ENCODE measurements at regions not wholly inside any gene's neighbourhood (a gene's known extent, or its start where the extent isn't known, plus 50 kb on each side); places are given as distances from the start of the nearest gene placed in this dataset.

DNA sequence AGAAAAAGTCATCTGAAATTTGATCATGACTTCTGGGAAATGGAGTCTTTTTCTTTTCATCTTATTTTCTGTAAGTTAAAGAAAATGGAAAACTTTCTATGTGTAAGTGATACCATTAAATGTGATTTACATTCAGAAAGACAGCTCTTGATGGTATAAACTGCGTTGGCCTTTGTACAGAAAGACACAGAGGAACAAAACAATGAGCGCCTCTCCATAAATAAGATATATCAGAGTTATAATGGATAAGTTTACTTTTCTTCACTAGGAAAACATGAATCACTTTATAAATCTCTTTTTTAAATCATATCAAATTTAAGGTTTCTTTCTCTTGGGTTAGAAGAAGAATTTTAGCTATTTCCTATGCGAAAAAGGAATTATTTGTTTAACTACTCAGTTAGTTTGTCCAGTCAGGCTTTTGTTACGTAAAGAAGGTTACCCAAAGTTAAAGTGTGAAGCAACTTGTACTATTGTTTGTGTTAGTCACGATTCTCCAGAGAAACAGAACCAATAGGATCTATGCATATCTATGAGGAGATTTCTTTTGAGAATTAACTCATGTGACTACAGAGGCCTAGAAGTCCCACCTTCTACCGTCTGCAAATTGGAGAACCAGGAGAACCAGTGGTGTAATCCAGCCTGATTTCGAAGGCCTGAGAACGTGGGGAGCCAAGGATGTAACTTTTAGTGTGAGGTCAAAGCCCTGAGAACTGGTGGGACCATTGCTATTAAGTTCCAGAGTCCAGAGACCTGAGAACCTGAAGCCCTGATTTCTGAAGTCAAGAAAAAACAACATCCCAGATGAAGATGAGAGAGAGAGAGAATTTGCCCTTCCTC, 295.4 kb upstream of the KCNJ16 start:
- DNase-seq: no peak

DNA sequence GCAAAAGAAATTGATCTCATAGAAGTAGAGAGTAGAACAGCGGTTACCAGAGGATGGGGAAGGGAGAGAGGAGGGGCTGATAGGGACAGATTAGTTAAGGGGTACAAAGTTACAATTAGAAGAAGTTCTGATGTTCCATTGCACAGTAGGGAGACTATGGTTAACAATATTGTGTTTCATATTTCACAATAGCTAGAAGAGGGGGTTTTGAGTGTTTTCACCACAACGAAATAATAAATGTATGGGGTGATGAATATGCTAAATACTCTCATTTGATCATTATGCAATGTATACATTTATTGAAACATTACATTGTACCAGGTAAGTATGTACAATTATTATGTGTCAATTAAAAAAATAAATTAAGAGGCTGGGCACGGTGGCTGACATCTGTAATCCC, 291.2 kb upstream of the KCNJ16 start:
- DNase-seq: no peak

DNA sequence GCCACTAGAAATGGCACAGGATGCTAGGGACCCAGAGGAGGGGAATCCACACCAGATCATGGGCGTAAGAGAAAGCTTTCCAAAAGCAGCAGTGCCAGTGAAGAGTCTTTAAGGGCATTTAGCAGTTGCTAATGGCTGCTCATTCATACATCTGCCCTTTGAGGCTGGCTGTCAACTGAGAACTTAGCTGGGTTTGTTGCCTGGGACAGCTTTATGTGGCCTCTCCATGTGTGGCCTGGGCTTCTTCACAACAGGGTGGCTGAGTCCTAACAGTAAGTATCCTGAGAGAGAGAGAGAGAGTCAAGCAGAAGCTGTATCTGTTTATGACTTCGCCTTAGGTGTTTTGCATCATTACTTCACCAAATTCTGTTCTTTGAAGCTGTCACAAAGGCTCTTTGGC, 286.1 kb upstream of the KCNJ16 start:
- no peak for DNase-seq

DNA sequence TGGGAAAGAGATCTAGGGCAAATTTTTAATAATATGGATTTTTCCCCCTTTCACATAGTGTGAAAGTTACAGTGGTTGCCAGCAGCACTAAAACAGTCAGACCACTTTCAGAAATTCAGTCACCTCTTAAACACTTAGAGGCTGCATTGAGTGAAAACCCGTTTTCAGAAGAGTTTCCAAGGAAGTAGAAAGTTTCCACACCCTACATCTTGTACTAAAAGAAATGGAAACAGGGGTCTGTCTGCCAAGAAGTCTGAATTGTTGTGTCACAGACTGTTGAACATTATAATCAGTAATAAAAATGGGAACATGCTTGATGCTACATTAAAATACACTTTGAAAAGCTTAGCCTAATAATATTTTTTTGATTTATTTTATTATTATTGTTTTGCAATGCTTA, 278.9 kb upstream of the KCNJ16 start:
- no peak for DNase-seq

DNA sequence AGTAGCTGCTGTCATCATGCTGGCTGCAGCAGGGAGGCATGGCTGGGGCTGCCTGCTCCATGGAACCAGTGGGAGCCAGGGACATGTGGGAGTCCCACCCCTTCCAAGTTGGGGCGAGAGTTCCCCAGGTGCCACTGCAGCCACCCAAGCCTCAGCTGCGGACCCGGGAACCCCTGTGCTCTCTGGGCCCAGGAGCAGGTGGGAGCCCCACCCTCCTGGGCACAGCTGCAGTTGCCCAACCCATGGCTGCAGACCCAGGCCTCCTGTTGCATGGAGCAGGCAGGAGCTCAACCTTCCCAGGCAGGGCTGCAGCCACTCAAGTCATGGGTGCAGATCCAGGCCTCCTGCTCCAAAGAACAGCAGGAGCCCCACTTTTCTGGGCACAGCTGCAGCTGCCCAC, 274.2 kb upstream of the KCNJ16 start:
- no peak for DNase-seq

DNA sequence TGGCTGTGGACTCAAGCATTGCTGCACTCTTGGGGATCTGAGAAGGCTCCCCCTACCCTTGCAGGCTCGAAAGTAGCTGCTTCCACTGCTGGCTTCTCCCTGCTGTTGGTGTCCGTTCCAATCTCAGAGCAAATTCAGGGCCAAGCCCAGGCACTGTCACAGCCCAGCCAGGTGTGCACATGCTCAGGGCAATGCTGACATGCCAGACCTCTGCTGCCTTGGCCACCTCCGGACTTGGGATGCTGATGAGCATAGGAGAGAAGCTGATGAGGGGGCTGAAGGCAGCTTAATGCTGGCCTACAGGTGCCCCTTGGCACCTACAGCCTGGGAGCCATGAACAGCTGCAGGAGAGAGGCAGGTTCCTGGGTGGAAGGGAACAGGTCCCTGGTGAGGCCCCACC, 273.7 kb upstream of the KCNJ16 start:
- no peak for DNase-seq

DNA sequence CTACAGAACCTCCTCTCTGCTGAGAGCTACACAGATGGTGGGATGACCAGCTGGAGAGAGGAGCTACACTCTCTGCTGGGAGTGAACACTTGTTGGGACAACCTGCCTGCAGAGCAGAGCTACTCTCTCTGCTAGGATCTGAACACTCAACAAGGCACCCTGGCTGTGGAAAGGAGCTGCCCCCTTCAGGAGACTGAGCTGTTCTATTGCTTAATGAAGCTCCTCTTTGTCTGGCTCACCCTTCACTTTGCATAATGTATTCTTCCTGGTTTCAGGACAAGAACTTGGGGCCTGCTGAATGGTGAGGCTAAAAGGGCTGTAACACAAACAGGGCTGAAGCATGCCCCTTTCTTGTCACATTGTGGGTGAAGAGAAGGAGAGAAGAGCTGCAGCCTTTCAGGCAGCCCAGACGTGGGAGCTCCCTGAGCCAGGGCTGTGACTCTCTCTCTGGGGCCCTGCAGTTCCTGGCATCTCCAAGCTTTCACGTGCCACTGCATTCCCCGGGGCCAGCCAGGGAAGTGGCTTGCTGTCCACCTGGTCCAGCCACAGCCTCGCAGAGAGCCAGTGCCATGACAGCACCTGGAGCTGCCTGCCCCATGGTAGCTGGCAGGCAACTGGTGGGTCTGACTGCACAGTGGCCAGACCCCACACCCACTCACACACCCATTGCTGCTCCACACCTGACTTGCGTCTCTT, 272.8 kb upstream of the KCNJ16 start:
- DNase-seq: no peak

DNA sequence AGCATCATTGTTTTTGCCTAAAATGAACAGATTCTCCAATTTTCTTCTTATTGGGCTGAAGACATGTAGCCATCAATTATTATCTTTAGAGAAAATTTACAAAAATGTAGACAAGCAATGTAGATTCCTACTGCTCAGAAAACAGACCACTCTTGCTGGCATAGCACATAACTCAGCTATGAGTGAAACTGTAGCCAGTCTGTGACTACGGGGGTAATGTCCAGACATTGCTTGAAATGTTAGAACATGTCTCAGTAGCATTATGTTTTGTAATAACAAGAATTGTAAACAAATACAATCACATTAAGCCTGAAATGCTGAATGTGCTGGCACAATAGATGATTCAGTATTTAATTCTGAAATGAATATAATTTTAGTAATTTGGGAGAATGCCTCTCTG, 265.7 kb upstream of the KCNJ16 start:
- no peak for DNase-seq

DNA sequence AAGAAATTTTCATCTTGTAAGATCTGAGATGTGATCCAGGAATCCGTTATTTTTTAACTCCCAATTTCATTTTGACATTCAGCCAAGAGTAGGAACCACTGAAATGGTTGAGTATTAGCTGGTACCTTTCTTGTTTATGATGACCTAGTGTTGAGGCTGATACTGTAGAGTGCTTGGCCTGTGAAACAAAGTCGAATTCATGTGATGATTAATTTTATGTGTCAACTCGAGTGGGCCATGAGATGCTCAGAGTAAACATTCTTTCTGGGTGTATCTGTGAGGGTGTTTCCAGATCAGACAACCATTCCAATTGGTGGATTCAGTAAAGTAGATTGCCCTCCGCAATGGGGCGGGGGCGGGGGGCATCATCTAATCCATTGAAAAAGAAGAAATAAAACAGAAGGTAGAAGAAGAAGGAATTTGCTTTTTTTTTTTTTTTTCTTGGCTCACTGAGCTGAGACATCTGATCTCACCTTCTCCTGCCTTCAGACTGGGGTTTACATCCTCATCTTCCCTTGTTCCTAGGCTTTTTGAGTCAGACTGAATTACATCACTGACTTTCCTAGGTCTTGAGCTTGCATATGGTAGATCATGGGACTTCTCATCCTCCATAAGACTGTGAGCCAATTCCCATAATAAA, 264.6 kb upstream of the KCNJ16 start:
- DNase-seq: no peak

DNA sequence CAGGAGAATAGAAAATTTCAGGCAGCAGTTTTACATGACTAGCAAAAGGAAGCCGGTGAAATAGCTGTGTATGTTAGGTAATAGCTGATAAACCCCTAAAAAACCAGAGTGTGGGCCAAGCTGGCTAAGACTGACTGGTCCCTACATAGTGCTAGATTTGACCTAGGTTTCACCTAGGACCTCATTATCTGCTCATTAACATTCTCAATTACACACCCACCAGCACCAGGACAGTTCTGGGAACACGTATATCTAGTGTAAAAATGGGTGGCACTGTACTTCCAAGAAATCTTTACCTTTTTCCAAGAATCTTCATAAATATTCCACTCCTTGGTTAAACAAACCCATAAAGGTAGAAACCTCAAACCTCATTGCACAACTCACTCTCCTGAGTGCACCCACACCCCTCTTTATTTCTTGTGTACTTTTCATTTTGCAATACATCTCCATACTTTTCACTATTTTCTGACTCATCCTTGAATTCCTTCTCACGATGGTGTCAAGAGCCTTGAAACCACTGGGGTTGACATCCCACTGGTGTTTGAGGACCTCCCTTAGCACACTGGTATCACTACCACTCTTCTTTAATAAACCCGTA, 262.7 kb upstream of the KCNJ16 start:
- no peak for DNase-seq

DNA sequence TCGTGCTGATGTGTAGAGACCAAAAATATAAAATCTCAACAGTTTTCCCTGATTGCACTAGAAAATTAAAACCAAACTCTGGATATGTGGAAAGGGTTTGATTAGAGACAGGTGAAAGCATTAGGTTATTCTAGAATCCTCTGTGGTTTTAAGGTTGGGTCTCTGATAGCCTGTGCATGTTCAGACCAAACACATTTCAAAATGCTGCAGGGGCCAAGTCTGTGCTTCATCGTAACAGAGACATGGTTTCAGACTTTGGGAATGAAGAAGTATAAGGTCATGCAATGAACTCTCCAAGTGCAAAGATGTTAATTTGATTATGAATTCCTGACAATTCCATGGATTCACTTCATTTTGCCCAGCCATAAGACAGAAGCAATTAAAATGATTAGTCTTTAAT, 261.0 kb upstream of the KCNJ16 start:
- no peak for DNase-seq

DNA sequence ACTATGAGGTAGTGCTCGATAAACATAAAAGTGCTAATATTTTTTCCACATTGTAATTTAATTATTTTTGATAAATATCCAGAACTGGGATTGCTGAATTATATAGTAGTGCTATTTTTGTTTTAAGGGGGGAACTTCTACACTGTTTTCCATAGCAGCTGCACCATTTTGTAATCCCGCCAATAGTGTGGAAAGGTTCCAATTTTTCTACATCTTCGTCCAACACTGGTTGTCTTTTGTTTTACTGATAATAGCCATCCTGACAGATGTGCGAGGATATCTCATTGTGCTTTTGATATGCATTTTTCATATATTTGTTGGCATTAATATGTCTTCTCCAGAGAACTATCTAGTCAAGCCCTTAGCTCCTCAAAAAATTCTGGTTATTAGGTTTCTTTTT, 259.6 kb upstream of the KCNJ16 start:
- no peak for DNase-seq

DNA sequence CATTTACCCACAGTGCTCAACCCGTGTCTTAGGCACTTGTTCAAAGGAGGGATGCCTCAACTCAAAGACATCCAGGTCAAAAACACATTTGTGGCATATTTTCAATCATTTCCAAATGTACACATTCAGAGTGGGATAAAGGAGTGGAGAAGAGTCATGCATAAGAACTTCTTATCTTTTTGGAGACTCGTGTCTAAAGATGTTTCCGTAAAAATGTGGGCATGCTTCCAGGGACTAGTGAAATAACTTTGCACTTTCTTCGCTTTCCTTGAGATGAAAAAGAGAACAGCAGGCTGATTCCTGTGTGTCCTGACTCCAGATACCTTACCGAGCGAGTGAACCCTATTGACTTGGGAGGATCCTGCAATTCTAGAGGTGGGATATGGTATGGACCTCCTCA, 256.6 kb upstream of the KCNJ16 start:
- DNase-seq: no peak

DNA sequence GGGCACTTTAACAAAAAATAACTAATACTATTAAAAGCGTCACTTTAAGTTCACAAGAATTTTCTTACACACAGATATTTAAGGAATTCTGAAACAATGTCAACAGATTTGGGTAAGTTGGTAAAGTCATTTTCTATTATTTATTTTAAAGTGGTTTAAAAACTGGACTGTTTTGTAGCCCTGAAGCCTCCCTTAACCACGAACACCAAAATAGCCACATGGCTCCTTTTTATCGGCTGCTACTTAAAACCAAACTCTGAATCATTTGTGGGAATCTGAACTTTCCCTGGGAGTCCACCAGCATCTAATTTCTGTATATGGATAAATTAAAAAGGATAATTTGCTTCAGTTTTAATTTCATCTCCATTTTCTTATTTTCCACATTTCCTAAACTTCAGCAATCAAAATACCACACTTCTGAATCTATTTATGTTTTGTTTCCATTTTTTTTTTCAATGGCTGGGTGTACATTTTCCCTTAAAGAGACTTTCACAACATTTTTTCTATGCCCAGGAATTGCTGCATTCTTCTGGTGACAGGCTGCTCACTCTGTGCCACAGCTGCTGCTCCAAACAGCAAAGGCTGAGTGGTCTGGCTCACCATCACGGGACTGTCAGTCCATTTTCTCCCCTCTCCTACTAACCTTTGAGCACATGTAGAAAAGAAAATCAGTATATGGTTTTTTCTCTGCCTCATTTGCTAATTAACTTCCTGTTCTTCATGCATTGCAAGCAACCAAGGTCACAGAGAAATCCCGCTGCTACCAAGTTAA, 255.5 kb upstream of the KCNJ16 start:
- DNase-seq: no peak

DNA sequence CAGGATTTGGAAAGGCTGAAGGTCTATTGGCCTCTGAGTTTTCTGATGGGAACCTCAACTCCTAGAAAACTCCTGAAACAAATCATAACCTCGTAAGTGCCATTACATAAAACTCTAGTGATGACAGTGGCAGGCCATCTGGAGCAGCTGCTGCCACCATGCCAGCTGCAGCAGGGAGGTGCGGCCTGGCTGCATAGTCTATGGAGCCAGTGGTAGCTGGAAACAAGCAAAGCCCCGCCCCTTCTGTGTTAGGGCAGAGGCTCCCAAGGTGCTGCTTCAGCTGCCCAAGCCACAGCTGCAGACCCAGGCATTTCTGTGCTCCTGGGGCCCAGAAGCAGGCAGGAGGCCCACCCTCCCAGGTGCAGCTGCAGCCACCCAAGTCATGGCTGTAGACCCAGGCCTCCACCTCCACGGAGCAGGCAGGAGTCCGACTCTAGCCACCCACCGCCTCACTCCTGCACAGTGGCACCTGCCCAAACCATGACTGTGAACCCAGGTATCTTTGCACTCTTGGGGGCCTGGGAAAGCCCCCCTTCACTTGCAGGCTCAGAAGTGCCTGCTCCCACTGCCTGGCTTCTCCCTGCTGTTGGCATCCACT, 254.1 kb upstream of the KCNJ16 start:
- no peak for DNase-seq

DNA sequence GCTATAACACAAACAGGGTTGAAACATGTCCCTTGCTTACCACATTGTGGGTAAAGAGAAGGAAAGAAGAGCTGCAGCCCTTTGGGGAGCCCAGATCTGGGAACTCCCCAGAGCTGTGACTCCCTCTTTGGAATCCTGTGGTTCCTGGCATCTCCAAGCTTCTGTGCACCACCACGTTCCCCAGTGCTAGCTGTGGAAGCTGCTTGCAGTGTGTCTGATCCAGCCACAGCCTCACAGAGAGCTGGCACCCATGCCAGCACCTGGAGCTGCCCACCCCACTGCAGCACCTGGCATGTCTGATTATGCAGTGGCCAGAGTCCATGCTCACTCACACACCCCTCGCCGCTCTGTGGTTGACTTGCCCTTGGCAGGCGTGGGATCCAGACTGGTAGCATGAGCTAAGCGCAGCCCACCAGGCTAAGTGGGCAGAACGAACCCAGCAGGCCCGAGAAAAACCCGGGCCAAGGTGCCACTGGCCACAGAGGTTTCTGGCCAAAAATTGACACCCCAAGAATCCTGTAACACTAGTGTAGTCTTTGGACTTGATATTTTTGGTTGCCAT, 252.6 kb upstream of the KCNJ16 start:
- DNase-seq: no peak

DNA sequence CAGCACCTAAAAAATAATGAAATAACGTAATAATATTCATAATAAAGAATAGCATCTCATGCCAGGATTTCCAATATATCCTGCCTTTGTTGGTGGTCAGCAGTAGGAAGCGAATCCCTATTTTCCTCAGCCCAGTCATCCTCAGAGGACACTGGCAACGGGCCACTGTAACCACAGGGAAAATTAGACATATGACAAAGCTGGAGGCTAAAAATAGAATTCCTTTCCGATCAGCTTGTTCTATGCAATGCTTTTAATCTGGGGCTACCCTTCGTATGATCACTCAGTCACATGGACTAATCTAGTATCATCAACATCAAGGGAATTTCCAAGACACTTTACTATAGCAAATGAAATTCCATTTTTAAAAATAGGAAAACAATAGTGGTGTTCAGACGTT, 246.9 kb upstream of the KCNJ16 start:
- no peak for DNase-seq

DNA sequence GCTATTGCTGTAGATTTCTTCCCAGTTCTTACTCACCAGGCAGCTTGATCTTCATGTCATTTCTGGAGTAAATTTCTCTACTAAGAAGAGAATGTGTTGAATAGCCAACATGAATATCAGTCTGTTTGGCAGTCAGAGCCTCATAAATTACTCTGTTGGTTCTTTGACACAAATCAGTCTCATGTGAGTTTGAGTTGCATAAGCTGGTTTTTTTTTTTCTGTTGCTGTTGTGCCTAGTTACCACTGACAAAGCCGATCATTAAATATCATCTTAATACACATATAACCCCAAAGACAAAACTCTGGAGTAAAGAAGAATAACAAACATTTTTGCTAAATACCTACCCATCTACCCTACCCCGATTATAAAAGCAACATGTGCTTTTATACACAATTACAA, 240.5 kb upstream of the KCNJ16 start:
- DNase-seq: no peak

DNA sequence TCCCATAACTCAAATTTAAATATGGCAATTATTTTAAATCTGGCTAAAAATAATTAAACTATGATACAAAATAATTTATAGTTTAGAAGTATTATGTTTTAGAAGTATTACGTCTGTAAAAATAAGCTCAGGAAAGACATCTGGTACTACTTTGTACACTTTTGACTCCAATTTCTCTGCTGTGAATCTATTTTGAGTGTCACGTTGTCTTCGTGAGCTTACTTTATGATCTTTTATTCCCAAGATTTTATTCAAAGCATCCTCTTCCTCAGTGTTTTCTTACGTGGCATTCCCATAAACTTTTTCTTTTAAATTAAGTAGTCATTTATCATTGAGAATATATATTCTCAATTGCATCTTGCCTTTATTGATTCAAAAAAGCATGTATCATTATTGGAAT, 223.3 kb upstream of the KCNJ16 start:
- no peak for DNase-seq

DNA sequence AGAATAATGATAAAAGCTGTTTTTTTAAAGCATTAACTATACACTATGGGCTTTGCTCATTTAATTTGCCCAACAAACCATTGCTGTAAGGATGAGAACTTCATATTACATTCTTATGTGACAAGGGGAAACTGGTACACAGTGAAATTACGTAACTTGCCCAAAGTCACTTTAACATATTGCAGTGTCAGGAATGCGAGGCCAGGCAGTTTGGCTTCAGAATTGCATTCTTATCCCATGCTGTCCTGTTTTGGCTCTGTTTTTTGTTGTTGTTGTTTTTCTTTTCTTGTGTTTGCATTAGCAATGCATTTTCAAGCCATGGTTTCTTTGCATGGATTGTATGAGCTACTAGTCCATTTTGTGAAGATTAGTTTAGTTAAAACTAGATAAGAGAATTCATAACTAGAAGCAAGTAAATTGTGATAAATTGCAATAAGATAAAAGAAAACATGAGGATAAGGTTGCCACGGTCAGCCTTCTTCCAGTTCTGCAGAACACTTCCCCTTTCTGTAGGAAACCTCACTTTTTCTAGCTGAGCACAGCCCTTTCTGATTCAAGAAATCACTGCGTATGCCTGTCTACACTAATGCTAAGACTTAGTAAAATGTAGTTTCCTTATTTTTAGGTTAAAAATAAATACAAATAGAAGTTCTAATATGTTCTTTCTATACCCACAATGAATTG, 221.3 kb upstream of the KCNJ16 start:
- DNase-seq: no peak

DNA sequence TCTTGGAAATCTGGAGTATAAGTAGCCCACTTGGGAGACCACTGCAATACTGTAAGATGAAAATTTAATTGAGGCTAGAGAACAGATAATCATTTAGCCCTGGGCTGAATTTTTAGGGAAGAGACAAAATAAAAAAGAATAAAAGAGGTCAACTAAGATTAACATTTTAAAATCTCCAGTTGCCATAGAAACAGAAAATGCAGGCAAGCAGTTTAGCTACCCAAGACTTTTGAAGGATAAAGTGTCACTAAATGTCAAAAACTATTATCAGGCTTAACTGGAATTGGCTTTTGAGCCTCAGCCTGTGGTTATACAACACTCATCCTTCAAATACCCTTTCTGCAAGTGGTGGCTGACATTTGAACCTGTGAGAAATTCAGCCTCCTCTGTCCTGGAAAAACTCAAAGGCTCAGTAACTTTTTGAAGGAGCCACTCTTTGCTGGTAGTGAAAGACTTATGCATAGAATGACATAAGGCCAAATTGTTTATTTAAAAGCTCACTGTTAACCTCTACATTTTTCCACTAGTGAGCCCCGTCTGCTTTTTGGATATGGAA, 220.7 kb upstream of the KCNJ16 start:
- DNase-seq: no peak

Measured in retina (tissue), 1 donor.